HG02678 (cell line): ENCODE measurements at regions not wholly inside any gene's neighbourhood (a gene's known extent, or its start where the extent isn't known, plus 50 kb on each side); places are given as distances from the start of the nearest gene placed in this dataset.

Experiments used
- ATAC-seq: cut with Tn5 transposase; IDR thresholded peaks from one replicate; pipeline ENCODE4 v1.9.1; 2021; ENCODE audit warnings: mild to moderate bottlenecking, moderate library complexity; ENCODE audit not compliant: unreplicated experiment

DNA sequence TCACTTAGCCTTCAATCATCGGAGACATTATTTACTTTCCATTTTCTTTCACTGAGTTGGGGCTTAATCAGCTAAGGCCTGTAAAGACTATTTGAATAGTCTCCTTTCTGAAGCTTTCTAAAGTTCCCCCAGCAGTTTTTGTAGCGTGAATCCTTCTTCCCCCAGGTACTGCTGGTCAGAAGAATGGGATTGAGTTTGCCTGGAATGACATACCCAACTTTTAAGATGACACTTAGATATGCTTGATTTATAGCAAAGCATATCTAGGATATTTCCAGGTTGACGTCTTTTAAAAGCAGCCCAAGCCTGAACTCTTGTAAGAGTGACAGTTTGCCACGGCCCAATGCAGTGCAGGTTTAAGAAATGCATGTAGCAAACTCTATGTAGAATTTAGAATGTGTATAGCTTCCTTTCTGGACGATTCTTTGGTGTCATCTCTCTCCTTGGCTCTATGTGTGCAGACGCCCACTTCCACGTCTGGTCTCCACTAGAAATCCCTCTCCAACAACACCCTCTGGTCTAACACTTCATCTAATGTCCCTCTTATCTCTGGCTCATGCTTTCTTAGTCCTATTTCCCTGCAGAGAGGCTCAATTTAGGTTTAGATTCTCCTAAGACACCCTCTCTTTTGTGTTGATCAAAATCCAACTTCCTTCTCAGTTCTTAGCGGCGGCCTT, 175.0 kb upstream of the CYRIA start:
- ATAC-seq, result no peak

DNA sequence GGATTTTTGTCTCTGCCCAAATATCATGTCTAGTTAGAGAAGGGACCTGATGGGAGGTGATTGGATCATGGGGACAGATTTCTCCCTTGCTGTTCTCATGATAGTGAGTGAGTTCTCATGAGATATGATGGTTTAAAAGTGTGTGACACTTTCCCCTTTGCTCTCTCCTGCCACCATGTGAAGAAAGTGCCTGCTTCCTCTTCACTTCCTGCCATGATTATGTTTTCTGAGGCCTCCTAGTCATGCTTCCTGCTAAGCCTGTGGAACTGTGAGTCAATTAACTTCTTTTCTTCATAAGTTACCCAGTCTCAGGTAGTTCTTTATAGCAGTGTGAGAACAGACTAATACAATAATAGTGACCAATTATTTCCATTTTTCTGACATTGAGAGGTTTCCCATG, 167.3 kb upstream of the CYRIA start:
- no peak for ATAC-seq

DNA sequence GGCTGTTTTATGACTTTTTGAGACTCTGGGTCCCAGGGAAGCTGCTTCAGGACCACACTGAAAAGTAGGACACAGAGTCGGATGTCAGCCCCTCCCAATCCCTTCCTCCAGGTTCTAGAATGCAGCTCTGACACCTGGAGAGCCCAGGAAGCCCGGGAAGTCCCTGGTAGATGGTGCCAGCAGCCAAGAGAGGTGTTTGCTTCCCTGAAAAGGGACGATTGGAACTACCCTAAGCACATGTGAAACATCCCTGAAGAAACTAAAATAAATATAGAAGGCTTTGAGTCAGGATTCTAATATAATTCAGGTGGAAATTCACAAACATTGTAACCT, 163.2 kb upstream of the CYRIA start:
- ATAC-seq, result no peak

DNA sequence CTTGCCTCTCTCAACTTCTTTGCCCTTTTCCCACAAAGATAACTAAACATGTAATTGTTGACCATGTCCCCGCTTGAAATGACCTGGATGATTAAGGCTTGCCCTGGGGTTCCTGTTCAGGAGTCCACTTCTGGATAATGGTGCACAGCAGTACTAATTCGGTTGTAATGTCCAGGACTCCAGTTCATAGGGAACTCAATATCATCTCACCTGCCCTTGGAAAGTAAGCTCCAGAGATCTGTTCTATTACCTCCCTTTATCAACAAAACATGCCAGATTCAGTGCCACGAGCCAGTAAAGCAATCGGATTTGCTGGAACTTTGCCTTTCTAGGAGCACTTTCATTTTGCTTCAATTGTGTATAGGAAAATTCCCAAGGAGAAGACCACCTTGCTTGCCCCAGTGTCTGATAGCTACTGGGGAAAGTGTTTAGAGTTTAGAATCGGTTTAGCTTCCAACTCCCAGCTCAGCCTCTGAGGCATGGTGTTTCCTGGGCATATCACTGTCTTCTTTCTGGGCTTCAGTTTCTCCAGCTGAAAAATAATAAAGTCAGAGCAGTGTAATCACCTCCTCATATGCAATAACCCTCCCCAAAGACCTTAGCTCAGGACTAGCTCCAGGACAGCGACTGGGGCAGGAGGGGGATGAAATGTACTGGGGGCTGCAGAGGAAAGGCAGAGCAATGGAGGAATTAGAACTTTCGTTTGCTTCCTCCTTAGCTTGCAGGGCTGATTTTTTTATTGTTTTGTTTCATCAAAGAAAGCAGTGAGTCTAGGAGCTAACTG, 162.6 kb upstream of the CYRIA start:
- no peak for ATAC-seq

DNA sequence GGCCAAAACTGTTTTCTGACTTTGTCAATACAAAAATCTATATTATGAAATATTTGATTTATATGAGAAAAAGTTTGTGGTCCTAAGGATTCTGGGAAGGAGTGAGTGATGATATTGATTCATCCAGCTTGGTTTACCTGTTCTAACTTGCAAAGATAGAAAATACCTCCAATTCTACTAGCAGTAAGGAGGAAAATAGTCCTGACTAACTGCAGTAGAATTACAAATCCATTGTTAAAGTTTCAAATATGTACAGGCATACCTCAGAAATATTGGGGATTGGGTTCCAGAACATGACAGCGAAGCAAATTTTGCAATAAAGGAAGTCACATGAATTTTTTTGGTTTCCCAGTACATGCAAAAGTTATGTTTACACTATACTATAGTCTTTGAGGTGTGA, 158.8 kb upstream of the CYRIA start:
- no peak for ATAC-seq

DNA sequence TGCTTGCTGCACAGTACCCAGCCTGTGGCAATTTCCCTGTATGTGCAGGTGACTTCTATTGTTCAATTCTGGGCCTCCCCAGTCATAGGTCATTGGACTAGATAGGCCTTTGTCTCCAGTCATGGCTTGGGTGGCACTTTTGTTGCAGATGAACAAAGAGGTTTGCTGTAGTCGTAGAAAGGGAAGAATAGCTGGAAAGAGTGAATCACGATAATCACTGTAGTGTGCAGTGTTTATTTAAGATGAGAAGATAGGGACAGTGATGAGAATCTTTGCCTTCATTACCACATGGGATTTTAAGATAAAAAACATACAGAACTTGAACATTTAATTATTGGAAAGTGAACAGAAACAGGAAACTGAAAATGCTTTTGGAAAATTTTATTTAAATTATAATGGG, 156.1 kb upstream of the CYRIA start:
- no peak for ATAC-seq

DNA sequence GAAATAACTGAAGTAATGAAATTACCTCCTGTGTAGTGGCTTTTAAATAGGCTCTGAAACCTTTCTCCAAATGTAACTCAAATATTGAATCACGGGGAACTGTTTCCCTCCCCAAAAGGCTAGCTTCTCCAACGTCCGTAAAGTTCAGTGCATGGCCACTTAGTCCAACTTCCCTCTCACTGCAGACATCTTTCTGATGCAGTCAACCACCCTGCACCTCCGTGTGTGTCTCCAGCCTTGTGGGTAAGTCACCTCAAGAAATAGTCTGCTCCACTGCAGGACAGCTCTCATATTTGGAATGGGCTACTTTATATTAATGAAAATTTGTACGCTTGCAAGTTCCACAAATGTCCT, 152.5 kb upstream of the CYRIA start:
- ATAC-seq, result no peak

DNA sequence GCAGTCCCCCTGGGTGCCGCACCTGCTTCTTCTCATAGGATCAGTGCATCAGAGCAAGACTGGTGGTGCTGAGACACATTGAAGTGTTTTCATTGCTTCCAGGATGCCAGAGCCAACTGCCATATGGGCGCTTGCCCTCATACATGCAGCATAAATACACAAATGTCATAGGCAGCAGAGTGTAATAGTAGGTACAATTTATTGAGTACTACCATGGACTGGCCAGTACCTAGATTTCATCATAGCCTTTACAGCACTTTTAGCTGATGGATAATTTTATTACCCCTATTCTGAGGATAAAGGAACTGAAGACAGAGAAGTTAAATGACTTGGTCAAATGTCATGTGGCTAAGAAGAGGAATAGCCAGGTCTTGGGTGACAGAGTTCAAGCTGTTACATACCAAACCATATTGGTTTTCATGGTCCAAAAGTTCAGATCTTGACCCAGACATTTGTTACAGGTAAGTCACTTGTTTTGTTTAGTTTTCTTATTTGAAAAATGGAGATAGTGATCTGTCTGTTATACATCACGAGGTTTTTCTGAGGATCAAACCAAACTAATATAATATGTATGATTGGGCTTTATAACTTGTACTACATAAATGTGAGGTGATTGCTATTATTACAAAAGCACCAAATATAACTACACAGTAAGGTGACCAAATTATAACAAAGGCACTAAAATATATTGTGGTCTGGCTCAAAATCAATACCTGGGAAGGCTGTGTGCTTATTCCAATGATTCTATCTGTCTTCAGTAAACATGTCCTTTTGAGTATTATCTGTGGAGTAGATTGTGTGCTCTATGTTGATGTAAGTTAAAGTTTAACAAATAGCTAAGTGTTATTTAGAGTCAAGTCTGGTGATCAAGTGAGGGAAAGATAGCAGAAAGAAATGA, 151.9 kb upstream of the CYRIA start:
- no peak for ATAC-seq

DNA sequence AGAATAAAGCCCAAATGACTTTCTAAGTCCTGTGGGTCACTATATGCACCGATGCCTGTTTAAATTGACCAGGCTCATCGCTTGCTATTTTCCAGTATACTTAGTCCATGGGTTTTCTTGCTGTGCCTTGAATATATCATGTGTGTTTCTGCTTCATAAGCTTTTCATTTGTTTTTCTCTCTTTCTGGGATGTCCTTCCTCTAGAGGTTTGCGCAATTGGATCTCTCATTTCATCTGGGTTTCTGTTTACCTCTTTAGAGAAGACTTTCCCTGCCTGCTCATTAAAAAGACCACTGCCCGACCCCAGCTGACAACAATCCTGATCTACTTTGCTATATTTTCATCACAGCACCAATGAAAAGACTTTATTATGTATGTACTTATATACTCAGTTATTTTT, 150.9 kb upstream of the CYRIA start:
- ATAC-seq, result no peak

DNA sequence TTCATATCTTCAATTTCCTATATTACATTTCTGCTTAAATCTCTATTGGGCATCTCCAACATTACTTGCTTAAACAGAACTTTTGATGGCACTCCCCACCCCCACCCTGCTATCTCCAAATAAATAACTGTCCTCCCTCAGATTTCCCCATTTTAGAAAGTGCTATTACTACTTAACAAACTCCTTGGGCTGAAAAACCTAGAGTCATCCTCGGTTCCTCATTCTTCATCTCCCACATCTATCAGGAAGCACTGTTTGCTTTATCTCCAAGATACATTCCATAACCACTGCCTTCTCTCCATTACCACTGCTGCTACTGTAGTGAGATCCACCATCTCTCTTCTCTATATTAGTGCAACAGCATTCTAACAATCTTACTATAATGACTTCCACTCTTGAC, 150.4 kb upstream of the CYRIA start:
- no peak for ATAC-seq

DNA sequence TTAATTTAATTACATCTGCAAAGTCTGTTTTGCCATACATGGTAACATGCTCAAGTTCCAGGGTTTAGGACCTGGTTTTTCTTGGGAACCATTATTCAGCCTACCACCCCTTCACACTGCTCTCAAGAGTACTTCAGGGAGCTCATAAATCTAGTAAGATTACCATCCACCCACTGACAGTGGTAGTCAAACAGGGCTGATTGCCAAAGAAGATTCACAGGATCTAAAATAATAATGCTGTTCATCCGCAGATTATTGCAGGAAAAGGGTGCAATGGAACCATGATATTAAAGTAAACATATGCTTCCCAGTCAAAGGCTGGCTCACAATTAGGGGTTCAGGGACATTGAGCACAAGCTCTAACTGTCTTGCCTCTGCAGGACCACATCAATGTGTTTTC, 148.0 kb upstream of the CYRIA start:
- ATAC-seq, result no peak

DNA sequence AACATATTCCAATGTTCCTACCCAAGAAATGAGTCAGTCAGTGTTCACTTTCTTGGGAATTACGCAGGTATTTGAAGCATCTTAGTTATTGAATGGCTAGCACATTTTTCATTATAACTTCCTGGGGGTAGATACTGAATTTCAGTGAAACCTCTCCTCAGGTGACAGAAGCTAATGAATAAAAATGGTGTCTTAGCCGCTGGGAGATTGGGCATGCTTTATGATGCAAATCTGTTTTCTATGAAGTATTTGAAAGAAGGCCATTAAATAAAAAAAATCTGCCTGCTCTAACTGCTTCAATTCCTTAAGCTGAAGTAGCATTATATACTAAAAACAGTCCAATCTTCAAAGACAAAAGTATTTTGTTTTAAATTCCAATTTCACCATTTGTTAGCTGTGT, 132.8 kb upstream of the CYRIA start:
- ATAC-seq, result no peak

DNA sequence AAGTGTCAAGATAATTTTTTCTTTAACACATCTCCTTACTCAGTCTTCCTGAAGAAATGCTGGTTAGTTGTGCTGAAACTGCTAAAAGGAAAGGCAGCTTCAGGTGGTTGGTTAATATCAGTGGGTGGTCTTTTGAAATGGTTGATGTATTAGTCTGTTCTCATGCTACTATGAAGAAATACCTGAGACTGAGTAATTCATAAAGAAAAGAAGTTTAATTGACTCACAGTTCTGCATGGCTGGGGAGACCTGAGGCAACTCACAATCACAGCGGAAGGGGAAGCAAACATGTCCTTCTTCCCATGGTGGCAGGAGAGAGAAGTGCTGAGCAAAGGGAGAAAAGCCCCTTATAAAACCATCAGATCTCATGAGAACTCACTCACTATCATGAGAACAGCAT, 125.9 kb upstream of the CYRIA start:
- no peak for ATAC-seq

DNA sequence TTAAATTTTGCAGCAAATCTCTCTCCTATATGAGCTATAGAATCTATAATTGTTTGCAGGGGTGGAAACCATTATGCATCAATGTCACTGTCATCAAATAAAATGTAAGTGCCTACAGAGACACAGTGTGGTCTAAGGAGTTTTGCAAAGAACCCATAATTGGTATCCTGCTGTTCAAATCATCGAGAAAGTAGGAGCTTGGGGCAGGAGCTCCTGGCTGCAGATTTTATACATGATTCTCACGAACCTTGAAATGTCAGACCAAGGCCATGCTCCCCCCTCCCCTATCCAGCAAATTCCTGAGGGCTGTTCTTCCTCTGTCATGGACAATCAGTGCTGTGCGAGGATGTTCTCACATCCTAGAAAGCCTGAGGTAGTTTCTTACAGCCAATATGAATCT, 119.5 kb upstream of the CYRIA start:
- ATAC-seq, result no peak

DNA sequence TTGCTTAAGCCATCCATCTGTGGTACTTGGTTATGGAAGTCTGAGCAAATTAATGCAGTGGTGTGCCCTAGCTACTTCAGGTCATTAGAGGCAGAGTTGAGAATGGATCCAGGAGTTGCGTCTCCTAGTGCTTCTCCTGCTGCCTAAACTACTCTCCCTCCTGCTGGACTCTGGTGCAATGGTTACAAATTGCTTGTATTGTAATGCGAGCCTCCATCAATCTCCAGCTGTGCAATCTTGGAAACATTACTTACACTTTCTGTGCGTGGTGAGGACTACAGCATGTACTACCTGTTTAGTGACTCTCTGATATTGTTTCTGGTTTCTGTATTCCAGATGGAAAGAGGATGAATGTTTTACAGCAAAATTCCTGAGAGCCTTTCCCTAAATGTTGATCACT, 119.0 kb upstream of the CYRIA start:
- no peak for ATAC-seq

DNA sequence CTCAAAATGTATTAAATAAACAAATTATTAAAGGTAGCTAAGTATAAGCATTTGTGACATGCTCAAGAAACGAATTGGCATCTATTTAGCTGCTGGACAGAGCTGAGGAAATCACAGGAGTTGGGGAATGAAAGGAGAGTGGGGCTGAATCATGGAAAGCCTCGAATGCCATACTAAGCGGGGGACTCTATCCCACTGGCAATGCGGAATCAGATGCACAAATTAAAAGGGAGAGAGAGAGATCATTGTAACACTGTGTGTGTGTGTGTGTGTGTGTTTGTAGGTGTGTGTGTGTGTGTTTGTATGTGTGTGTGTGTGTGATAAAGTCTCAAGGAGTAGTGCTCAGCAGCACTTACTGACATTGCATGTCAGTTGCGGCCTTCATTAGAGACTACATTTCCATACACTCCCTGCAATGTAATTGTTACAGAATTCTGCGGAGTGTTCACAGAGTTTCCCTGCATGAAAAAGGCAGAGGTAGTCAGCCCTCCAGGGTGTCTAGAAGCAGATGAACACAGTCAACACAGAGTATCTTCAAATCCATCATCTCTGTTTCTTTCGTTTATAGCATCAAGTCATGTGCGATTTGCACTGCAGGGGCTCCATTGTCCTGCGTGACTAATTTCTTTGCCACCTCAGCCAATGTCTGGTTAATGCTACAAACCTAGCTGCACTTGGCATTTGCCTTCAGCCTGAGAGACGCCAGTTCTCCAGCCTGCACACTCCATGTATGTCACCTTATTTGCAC, 111.7 kb upstream of the CYRIA start:
- ATAC-seq, result no peak

DNA sequence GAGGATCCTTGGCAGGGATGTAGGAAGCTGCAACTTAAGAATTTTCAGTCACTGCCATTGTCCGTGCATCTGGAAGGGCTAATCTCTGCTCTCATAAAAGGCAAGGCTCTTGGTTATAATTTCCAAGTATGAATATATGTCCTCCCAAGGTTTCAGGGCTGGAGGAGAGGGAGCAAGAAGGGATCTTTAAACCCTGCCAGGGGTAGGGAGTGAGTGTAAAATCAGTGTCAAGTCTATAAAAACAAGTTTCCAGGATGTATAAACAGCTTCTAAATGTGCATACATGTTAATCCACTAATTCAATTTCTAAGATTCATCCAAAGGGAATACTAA, 110.2 kb upstream of the CYRIA start:
- no peak for ATAC-seq

DNA sequence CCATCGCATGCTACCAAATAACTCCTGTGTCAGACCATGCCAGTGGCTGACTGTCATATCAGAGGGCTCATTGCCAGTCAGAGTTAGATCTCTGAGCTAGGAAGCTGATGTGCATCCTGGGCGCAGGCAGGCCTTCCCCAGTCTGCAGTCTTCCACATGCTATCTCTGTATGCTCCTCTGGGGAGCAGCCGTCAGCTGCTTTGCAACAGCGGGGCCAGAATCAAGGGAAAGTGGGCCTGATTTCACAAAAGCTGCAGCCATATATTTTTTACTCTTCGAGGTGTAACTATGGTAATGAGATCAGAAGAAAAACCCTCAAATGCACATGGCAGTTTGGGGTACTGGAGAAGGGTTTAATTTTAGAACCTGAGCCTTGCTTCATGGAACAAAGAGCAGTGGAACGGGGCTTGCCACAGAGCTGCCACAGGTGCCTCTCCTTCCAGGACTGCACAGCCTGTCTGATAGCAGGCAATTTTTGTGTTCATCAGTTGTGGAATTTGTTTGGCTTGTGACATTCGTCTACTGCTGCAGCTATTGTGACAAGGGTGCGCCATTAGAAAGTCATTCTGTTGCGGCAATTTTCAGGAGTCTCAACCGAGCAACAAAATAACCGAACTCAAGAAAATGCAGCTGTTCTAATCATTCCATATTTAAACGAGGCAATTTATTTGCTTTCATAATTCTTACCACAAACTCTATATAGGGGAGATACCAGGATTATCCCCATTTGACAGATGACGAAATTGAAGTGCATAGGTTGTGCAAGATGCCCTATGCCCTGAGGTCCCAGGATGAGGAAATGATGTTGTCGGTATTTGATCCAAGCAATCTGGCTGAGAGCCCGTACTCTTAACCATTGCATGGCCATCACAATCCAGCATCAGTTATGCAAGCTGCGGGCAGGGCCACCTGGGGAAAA, 109.6 kb upstream of the CYRIA start:
- ATAC-seq, result no peak

DNA sequence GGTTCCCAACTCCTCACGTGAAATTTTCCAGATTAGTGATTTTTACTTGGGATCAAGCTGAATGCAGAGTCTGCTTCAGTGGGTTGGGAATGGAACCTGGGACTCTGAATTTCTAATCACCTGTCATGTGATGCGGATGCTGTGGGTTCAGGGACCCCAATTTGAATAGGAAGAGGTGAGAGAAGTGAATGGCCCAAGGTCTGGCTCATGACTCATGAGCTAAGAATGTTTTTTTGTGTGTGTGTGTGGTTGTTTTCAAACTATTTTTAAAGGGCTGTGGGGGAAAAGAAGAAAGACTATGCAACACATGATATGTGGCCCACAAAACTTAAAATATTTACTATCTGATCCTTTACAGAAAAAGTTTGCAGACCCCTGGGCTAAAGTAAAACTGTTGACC, 108.5 kb upstream of the CYRIA start:
- ATAC-seq, result no peak

DNA sequence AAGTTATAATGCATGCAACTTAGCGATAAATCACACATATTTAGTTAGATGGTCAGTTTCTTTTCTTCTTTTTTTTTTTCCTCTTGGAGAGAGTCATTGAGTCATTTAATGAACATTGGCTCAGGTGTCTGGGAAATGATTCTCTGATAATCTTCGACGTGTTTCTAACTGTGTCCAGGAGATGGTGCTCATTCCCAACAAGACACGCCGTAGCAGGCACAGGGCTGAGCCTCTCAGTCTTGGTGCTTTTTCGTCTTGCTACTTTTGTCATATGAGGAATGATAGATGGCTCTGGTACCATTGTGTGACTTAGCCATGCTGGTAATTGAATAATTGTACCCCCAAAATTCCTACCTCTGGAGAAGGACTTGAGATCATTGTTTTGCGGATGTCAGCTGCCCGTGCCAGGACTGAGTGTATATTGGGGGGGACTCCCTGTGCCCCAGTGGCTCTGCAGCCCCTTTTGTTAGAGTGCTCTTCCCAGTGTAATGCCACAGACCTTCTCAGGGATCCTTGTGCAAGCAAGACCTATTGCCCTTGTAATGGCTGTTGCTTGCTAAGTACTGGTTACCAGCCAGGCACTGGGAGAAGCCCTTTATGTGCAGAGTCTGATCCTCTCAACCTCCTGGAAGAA, 107.6 kb upstream of the CYRIA start:
- peak; percentile 72 for ATAC-seq
